Left ventricle myocardium inferior (tissue), 1 donor: ENCODE measurements at regions not wholly inside any gene's neighbourhood (a gene's known extent, or its start where the extent isn't known, plus 50 kb on each side); places are given as distances from the start of the nearest gene placed in this dataset.
"Not testable (repeated sequence)": the region's sequence is repeated elsewhere in the genome, so short reads cannot be mapped to it uniquely, and the experiment has no call there.

Experiments
- DNase-seq: peaks from one replicate; pipeline ENCODE4 v3.0.0-alpha.2; 2020
- H3K27ac ChIP-seq: fragments of 200-600 bp; replicated peaks from 2 replicates; pipeline ENCODE4 v1.8.0; 2021
- H3K27me3 ChIP-seq: fragments of 200-600 bp; 2 replicates; pipeline ENCODE4 v1.8.0; 2021; ENCODE audit warnings: low read depth
- H3K36me3 ChIP-seq: fragments of 200-600 bp; 2 replicates; pipeline ENCODE4 v1.8.0; 2021
- H3K4me1 ChIP-seq: fragments of 200-600 bp; 2 replicates; pipeline ENCODE4 v1.8.0; 2021
- H3K4me3 ChIP-seq: fragments of 200-600 bp; 2 replicates; pipeline ENCODE4 v1.8.0; 2021; ENCODE audit warnings: mild to moderate bottlenecking, moderate library complexity
- H3K9me3 ChIP-seq: fragments of 200-600 bp; replicated peaks from 2 replicates; pipeline ENCODE4 v1.8.0; 2021
- CTCF ChIP-seq: fragments of 200-600 bp; IDR thresholded peaks from 2 replicates; pipeline ENCODE4 v1.8.0; 2021; ENCODE audit warnings: antibody characterized with exemption, mild to moderate bottlenecking, borderline replicate concordance
- intact Hi-C: fragments of 100-400 bp; cut with micrococcal nuclease; formaldehyde crosslinking; loops from one replicate; pipeline ENCODE4 v1.11.0; 2022
- donor health status: DM: no; HTN: yes; CAD: no; lungs with severe emphysema.

GRCh38 chr1:70778934-70779333 lies 268.7 kb downstream of the PTGER3 start:
- intact Hi-C loops: no loop called here
- Histone ChIP-seq H3K27ac (no peak overlapping the region), H3K4me3 (no peak overlapping the region), H3K9me3 (no peaks in the 10 kb centered on the region), H3K4me1 (no peaks in the 10 kb centered on the region), H3K27me3 (no peaks in the 10 kb centered on the region), H3K36me3 (no peaks in the 10 kb centered on the region)
- no peak for TF ChIP-seq CTCF
- DNase-seq: no peak

- intact Hi-C loops: no loop called here
Observed at GRCh38 chr1:70779571-70779970, 268.0 kb downstream of the PTGER3 start.

GRCh38 chr1:70785287-70785686 lies 262.3 kb downstream of the PTGER3 start:
- no peak overlapping the region for H3K4me3 ChIP-seq
- no peak for TF ChIP-seq CTCF
- no peaks in the 10 kb centered on the region for H3K27me3 ChIP-seq
- DNase-seq: no peak
- intact Hi-C loops: no loop called here
- H3K4me1 ChIP-seq: no peaks in the 10 kb centered on the region
- no peaks in the 10 kb centered on the region for H3K36me3 ChIP-seq
- no peak overlapping the region for H3K27ac ChIP-seq
- H3K9me3 ChIP-seq: no peaks in the 10 kb centered on the region

More at GRCh38 chr1:70779571-70779970, 268.0 kb downstream of the PTGER3 start:
- Histone ChIP-seq H3K27ac (no peak overlapping the region), H3K9me3 (no peaks in the 10 kb centered on the region), H3K27me3 (no peaks in the 10 kb centered on the region), H3K4me1 (no peaks in the 10 kb centered on the region), H3K36me3 (no peaks in the 10 kb centered on the region), H3K4me3 (no peak overlapping the region)
- TF ChIP-seq CTCF: no peak
- DNase-seq: no peak

GRCh38 chr1:70790232-70790923 lies 257.2 kb downstream of the PTGER3 start:
- H3K27me3 ChIP-seq: no peaks in the 10 kb centered on the region
- H3K36me3 ChIP-seq: no peaks in the 10 kb centered on the region
- TF ChIP-seq CTCF: no peak
- H3K4me3 ChIP-seq: no peak overlapping the region
- no peak for DNase-seq
- no peak overlapping the region for H3K27ac ChIP-seq
- H3K9me3 ChIP-seq: peaks cover 4% of the 10 kb centered on the region
- H3K4me1 ChIP-seq: no peaks in the 10 kb centered on the region
- intact Hi-C loops: no loop called here

GRCh38 chr1:70795064-70795463 lies 252.6 kb downstream of the PTGER3 start:
- H3K36me3 ChIP-seq, DNase-seq, H3K4me1 ChIP-seq, H3K4me3 ChIP-seq, H3K27me3 ChIP-seq, intact Hi-C loops, H3K27ac ChIP-seq: not testable (repeated sequence)
- peaks cover 28% of the 10 kb centered on the region for H3K9me3 ChIP-seq

GRCh38 chr1:70796298-70796697 lies 251.3 kb downstream of the PTGER3 start:
- H3K27ac ChIP-seq, H3K4me3 ChIP-seq, H3K36me3 ChIP-seq, intact Hi-C loops, H3K27me3 ChIP-seq, H3K4me1 ChIP-seq, DNase-seq: not testable (repeated sequence)
- peaks cover 28% of the 10 kb centered on the region for H3K9me3 ChIP-seq

- H3K27ac ChIP-seq, H3K27me3 ChIP-seq, intact Hi-C loops, H3K4me1 ChIP-seq, H3K36me3 ChIP-seq, DNase-seq, H3K4me3 ChIP-seq: not testable (repeated sequence)
- H3K9me3 ChIP-seq: peaks cover 21% of the 10 kb centered on the region
Observed at GRCh38 chr1:70802625-70803024, 245.0 kb downstream of the PTGER3 start.
